MM.1S (cell line): ENCODE measurements at regions not wholly inside any gene's neighbourhood (a gene's known extent, or its start where the extent isn't known, plus 50 kb on each side); places are given as distances from the start of the nearest gene placed in this dataset.

Experiments used
- DNase-seq: peaks from one replicate; pipeline ENCODE4 v3.0.0-alpha.2; 2015
- H2AFZ ChIP-seq: fragments of 300-600 bp; sonication (generic); 2 replicates; pipeline ENCODE4 v1.6.0; 2016; ENCODE audit warnings: antibody characterized with exemption, low read length
- H3F3A ChIP-seq: fragments of 300-600 bp; sonication (generic); 2 replicates; pipeline ENCODE4 v1.6.1; 2016; ENCODE audit warnings: mild to moderate bottlenecking, antibody characterized with exemption, low read length, moderate library complexity, mixed read lengths; ENCODE audit not compliant: insufficient read depth
- H3K27ac ChIP-seq: fragments of 300-600 bp; sonication (generic); 2 replicates; pipeline ENCODE4 v1.5.1; 2016; ENCODE audit warnings: mild to moderate bottlenecking, low read length
- H3K27me3 ChIP-seq: fragments of 300-600 bp; sonication (generic); replicated peaks from 2 replicates; pipeline ENCODE4 v1.6.0; 2016; ENCODE audit warnings: low read length; ENCODE audit not compliant: insufficient read depth
- H3K36me3 ChIP-seq: fragments of 300-600 bp; sonication (generic); replicated peaks from 2 replicates; pipeline ENCODE4 v1.6.1; 2016; ENCODE audit warnings: mild to moderate bottlenecking, low read length, mixed read lengths; ENCODE audit not compliant: insufficient read depth
- H3K4me1 ChIP-seq: fragments of 300-600 bp; sonication (generic); 2 replicates; pipeline ENCODE4 v1.6.1; 2016; ENCODE audit warnings: low read length, mixed read lengths
- H3K4me2 ChIP-seq: fragments of 300-600 bp; sonication (generic); 2 replicates; pipeline ENCODE4 v1.6.0; 2016; ENCODE audit warnings: low read depth, low read length
- H3K4me3 ChIP-seq: fragments of 300-600 bp; sonication (generic); 2 replicates; pipeline ENCODE4 v1.5.1; 2016; ENCODE audit warnings: low read length, mixed read lengths
- H3K79me2 ChIP-seq: fragments of 300-600 bp; sonication (generic); 2 replicates; pipeline ENCODE4 v1.6.1; 2016; ENCODE audit warnings: mixed run types, low read length, mixed read lengths
- H3K9ac ChIP-seq: fragments of 300-600 bp; sonication (generic); 2 replicates; pipeline ENCODE4 v1.6.1; 2016; ENCODE audit warnings: low read length, mixed read lengths
- H3K9me2 ChIP-seq: fragments of 300-600 bp; sonication (generic); replicated peaks from 2 replicates; pipeline ENCODE4 v1.6.1; 2016; ENCODE audit warnings: mild to moderate bottlenecking, low read length, mixed read lengths; ENCODE audit not compliant: insufficient read depth
- H3K9me3 ChIP-seq: fragments of 300-600 bp; sonication (generic); replicated peaks from 2 replicates; pipeline ENCODE4 v1.6.1; 2016; ENCODE audit warnings: mild to moderate bottlenecking, low read length, mixed read lengths; ENCODE audit not compliant: insufficient read depth
- H4K20me1 ChIP-seq: fragments of 300-600 bp; sonication (generic); 2 replicates; pipeline ENCODE4 v1.6.1; 2016; ENCODE audit warnings: mild to moderate bottlenecking, low read length, moderate library complexity, mixed read lengths; ENCODE audit not compliant: insufficient read depth
- EZH2 ChIP-seq: fragments of 300-600 bp; sonication (generic); optimal IDR thresholded peaks from 2 replicates; pipeline ENCODE3; 2017; ENCODE audit warnings: low read depth, mild to moderate bottlenecking, antibody characterized with exemption, low read length, mixed read lengths
- EZH2phosphoT487 ChIP-seq: fragments of 300-600 bp; sonication (generic); IDR thresholded peaks from 2 replicates; pipeline ENCODE4 v1.6.1; 2018; ENCODE audit warnings: antibody characterized with exemption, low read length
- TF ChIP-seq, protein P1 (sequence below): fragments of 300-600 bp; sonication (generic); IDR thresholded peaks from 2 replicates; pipeline ENCODE4 v1.5.1; 2016; ENCODE audit warnings: antibody characterized with exemption, low read length, mixed read lengths

DNA sequence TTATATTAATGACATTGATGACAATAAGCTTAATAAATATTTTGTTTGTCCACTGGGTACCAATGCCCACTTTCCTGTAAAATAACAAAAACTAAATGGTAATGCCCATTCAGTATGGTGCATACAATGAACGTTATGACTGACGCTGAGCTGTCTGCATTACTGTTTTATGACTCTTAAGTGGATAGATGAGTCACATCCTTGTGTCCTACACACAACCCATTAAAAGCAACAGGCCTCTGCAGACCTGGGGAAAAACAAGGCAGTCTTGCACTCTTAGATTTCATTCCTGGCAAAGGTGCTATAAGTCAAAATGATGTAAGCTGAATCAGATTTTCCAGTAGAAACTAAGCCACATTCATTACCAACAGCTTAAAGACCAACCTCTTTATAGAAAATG, 176.3 kb upstream of the TMEM45B start:
- H3K4me2 ChIP-seq = no peak overlapping the region
- no peak overlapping the region for H3K27ac ChIP-seq
- H3K27me3 ChIP-seq = no peaks in the 10 kb centered on the region
- no peaks in the 10 kb centered on the region for H4K20me1 ChIP-seq
- no peak overlapping the region for H2AFZ ChIP-seq
- TF ChIP-seq, protein P1, sequence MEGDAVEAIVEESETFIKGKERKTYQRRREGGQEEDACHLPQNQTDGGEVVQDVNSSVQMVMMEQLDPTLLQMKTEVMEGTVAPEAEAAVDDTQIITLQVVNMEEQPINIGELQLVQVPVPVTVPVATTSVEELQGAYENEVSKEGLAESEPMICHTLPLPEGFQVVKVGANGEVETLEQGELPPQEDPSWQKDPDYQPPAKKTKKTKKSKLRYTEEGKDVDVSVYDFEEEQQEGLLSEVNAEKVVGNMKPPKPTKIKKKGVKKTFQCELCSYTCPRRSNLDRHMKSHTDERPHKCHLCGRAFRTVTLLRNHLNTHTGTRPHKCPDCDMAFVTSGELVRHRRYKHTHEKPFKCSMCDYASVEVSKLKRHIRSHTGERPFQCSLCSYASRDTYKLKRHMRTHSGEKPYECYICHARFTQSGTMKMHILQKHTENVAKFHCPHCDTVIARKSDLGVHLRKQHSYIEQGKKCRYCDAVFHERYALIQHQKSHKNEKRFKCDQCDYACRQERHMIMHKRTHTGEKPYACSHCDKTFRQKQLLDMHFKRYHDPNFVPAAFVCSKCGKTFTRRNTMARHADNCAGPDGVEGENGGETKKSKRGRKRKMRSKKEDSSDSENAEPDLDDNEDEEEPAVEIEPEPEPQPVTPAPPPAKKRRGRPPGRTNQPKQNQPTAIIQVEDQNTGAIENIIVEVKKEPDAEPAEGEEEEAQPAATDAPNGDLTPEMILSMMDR = no peak
- TF ChIP-seq EZH2phosphoT487 = no peak
- no peak for TF ChIP-seq EZH2
- H3K9ac ChIP-seq = no peak overlapping the region
- H3K79me2 ChIP-seq = no peaks in the 10 kb centered on the region
- H3K4me3 ChIP-seq = no peak overlapping the region
- H3F3A ChIP-seq = no peaks in the 10 kb centered on the region
- no peak for DNase-seq
- H3K4me1 ChIP-seq = no peaks in the 10 kb centered on the region
- no peaks in the 10 kb centered on the region for H3K36me3 ChIP-seq
- H3K9me2 ChIP-seq = no peaks in the 10 kb centered on the region
- H3K9me3 ChIP-seq = no peaks in the 10 kb centered on the region

DNA sequence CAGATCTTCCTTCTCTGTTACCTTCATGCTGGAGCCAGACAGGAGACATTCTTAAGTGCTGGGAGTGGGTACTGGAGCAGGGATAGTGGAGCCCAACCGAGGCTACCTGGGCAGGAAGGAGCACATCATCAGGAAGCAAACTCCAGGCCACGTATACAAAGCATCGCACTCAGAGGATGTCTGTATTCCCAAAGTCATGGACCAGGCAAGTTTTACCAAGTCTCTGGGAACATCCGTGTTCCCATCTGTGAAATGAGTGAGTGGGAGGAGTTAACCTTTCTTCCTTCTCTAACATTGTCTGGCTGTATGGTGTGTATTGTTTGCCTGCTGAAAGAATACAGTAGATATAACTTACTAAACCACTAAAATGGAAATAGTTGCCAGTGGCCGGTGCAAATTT, 175.0 kb upstream of the TMEM45B start:
- Histone ChIP-seq H3K4me3 (no peak overlapping the region), H3K79me2 (no peaks in the 10 kb centered on the region), H3K4me1 (no peaks in the 10 kb centered on the region), H4K20me1 (no peaks in the 10 kb centered on the region), H3F3A (no peaks in the 10 kb centered on the region), H3K4me2 (no peak overlapping the region), H3K27ac (no peak overlapping the region), H2AFZ (no peak overlapping the region), H3K9me3 (no peaks in the 10 kb centered on the region), H3K27me3 (no peaks in the 10 kb centered on the region), H3K9ac (no peak overlapping the region), H3K36me3 (no peaks in the 10 kb centered on the region), H3K9me2 (no peaks in the 10 kb centered on the region)
- DNase-seq = no peak
- no peak for TF ChIP-seq EZH2phosphoT487
- no peak for TF ChIP-seq EZH2
- TF ChIP-seq, protein P1 = no peak

DNA sequence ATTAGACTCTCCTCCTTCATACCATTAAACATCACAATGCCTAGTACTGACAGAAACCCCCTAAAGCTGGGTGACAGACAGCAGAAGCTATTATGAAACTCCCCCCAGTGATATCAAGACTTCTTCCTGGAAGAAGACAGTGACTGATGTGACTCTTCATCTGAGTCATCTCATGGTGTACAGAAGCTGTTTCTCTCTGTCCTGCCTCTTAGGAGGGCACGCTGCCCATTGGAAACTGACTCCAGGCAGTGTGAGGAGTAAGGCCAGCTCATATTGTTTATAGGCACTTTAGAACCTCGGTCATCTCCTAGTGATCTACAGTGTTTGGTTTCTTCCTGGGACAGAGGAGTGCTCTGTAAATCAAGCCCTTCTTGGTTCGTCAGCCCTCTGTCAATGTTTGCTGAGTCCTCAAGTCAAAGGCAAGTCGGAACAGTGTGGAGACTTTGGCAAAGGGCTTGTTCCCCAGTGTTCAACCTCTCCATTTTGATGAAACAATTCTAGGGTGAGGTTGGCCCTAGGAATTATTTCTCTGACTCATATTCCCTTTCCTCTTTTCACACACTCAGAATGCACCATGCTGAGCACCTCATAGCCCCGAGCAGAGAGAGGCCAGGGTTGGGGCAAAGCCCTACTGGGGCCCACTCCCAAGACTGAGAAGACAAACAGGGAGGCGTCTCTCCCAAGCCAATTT, 172.5 kb upstream of the TMEM45B start:
- TF ChIP-seq, protein P1 = no peak
- TF ChIP-seq EZH2 = no peak
- TF ChIP-seq EZH2phosphoT487 = no peak
- DNase-seq = no peak
- Histone ChIP-seq H3K27ac (no peak overlapping the region), H3K4me1 (no peaks in the 10 kb centered on the region), H3K4me2 (no peak overlapping the region), H4K20me1 (no peaks in the 10 kb centered on the region), H3K79me2 (no peaks in the 10 kb centered on the region), H3K9me3 (no peaks in the 10 kb centered on the region), H3K4me3 (no peak overlapping the region), H3F3A (no peaks in the 10 kb centered on the region), H3K36me3 (no peaks in the 10 kb centered on the region), H3K9me2 (no peaks in the 10 kb centered on the region), H3K9ac (no peak overlapping the region), H3K27me3 (no peaks in the 10 kb centered on the region), H2AFZ (no peak overlapping the region)
